WTC11 (cell line): ENCODE measurements at regions not wholly inside any gene's neighbourhood (a gene's known extent, or its start where the extent isn't known, plus 50 kb on each side); places are given as distances from the start of the nearest gene placed in this dataset.
"Not testable (repeated sequence)": the region's sequence is repeated elsewhere in the genome, so short reads cannot be mapped to it uniquely, and the experiment has no call there.

Experiments used
- ATAC-seq: fragments of 200-7000 bp; cut with Tn5 transposase; 2 replicates; pipeline ENCODE4 v1.10.0; 2021; ENCODE audit warnings: mild to moderate bottlenecking, moderate library complexity
- CTCF ChIA-PET: fragments of 300-600 bp; sonication (Branson Sonifier 250); formaldehyde crosslinking; loops from one replicate; lab custom pipeline; 2021; ENCODE audit warnings: antibody characterized with exemption; lab: Charles Lee
- POLR2A ChIA-PET: fragments of 350-600 bp; sonication (Branson Sonifier 250); formaldehyde crosslinking; loops from one replicate; lab custom pipeline; 2021; ENCODE audit warnings: antibody characterized with exemption; lab: Charles Lee
- DNase-seq: peaks from one replicate; pipeline ENCODE4 v3.0.0; 2021; ENCODE audit warnings: low spot score
- H3K27ac Mint-ChIP-seq: 2 replicates; pipeline ENCODE4 v1.8.0; 2021; ENCODE audit warnings: mixed read lengths
- H3K27me3 Mint-ChIP-seq: 2 replicates; pipeline ENCODE4 v1.8.0; 2021; ENCODE audit warnings: low read depth, mild to moderate bottlenecking, moderate library complexity, mixed read lengths
- H3K36me3 Mint-ChIP-seq: 2 replicates; pipeline ENCODE4 v1.8.0; 2021; ENCODE audit warnings: mixed read lengths
- H3K4me1 Mint-ChIP-seq: 2 replicates; pipeline ENCODE4 v1.8.0; 2022; ENCODE audit warnings: mixed read lengths
- H3K4me3 Mint-ChIP-seq: 2 replicates; pipeline ENCODE4 v1.8.0; 2021; ENCODE audit warnings: mild to moderate bottlenecking, moderate library complexity, mixed read lengths
- H3K9me3 Mint-ChIP-seq: 2 replicates; pipeline ENCODE4 v1.8.0; 2021; ENCODE audit warnings: mixed read lengths
- FOXJ3 ChIP-seq: sonication (generic); formaldehyde crosslinking; IDR thresholded peaks from 2 replicates; pipeline ENCODE4 v1.9.0; 2021; ENCODE audit warnings: missing genetic modification reagents, mild to moderate bottlenecking, borderline replicate concordance
- HMGA2 ChIP-seq: fragments of 250-450 bp; sonication (Bioruptor Pico); IDR thresholded peaks from 2 replicates; pipeline ENCODE4 v1.4.0; 2021; ENCODE audit warnings: mild to moderate bottlenecking, moderate library complexity
- MXD4 ChIP-seq: fragments of 250-450 bp; sonication (Bioruptor Pico); IDR thresholded peaks from 2 replicates; pipeline ENCODE4 v1.8.0; 2021; ENCODE audit warnings: mild to moderate bottlenecking, moderate library complexity, borderline replicate concordance
- NFATC4 ChIP-seq: fragments of 250-450 bp; sonication (Bioruptor Pico); IDR thresholded peaks from 2 replicates; pipeline ENCODE4 v1.9.0; 2021; ENCODE audit warnings: mild to moderate bottlenecking
- NR2C2 ChIP-seq: sonication (generic); formaldehyde crosslinking; IDR thresholded peaks from 2 replicates; pipeline ENCODE4 v1.8.0; 2022; ENCODE audit warnings: mild to moderate bottlenecking, missing genetic modification reagents
- ZNF416 ChIP-seq: fragments of 250-450 bp; sonication (Bioruptor Pico); IDR thresholded peaks from 2 replicates; pipeline ENCODE4 v1.9.0; 2021; ENCODE audit warnings: mild to moderate bottlenecking, inconsistent platforms
- ZNF423 ChIP-seq: fragments of 250-450 bp; sonication (Bioruptor Pico); IDR thresholded peaks from 2 replicates; pipeline ENCODE4 v2.1.2; 2022; ENCODE audit warnings: mild to moderate bottlenecking, moderate library complexity
- ZNF671 ChIP-seq: fragments of 250-450 bp; sonication (Bioruptor Pico); IDR thresholded peaks from 2 replicates; pipeline ENCODE4 v1.8.0; 2021; ENCODE audit warnings: mild to moderate bottlenecking
- TF ChIP-seq, protein P1 (sequence below): sonication (generic); formaldehyde crosslinking; IDR thresholded peaks from 2 replicates; pipeline ENCODE4 v1.8.1; 2022; ENCODE audit warnings: low read depth, mild to moderate bottlenecking, moderate library complexity, missing genetic modification reagents, borderline replicate concordance
- TF ChIP-seq, protein P2 (sequence below): fragments of 250-450 bp; sonication (Bioruptor Pico); IDR thresholded peaks from 2 replicates; pipeline ENCODE4 v2.1.2; 2022; ENCODE audit warnings: mild to moderate bottlenecking, moderate library complexity
- TF ChIP-seq, protein P3 (sequence below): sonication (generic); formaldehyde crosslinking; IDR thresholded peaks from 2 replicates; pipeline ENCODE4 v1.8.0; 2022; ENCODE audit warnings: mild to moderate bottlenecking, missing genetic modification reagents
- TF ChIP-seq, protein P4 (sequence below): sonication (generic); formaldehyde crosslinking; IDR thresholded peaks from 2 replicates; pipeline ENCODE4 v1.8.1; 2023; ENCODE audit warnings: mild to moderate bottlenecking, missing genetic modification reagents, moderate library complexity
- TF ChIP-seq, protein P5 (sequence below): sonication (generic); formaldehyde crosslinking; IDR thresholded peaks from 2 replicates; pipeline ENCODE4 v1.8.1; 2023; ENCODE audit warnings: mild to moderate bottlenecking, missing genetic modification reagents
- TF ChIP-seq, protein P6 (sequence below): fragments of 250-450 bp; sonication (Bioruptor Pico); IDR thresholded peaks from 2 replicates; pipeline ENCODE4 v1.8.0; 2021; ENCODE audit warnings: mild to moderate bottlenecking
- TF ChIP-seq, protein P7 (sequence below): sonication (generic); formaldehyde crosslinking; IDR thresholded peaks from 2 replicates; pipeline ENCODE4 v1.8.0; 2023; ENCODE audit warnings: missing genetic modification reagents, mild to moderate bottlenecking, borderline replicate concordance

DNA sequence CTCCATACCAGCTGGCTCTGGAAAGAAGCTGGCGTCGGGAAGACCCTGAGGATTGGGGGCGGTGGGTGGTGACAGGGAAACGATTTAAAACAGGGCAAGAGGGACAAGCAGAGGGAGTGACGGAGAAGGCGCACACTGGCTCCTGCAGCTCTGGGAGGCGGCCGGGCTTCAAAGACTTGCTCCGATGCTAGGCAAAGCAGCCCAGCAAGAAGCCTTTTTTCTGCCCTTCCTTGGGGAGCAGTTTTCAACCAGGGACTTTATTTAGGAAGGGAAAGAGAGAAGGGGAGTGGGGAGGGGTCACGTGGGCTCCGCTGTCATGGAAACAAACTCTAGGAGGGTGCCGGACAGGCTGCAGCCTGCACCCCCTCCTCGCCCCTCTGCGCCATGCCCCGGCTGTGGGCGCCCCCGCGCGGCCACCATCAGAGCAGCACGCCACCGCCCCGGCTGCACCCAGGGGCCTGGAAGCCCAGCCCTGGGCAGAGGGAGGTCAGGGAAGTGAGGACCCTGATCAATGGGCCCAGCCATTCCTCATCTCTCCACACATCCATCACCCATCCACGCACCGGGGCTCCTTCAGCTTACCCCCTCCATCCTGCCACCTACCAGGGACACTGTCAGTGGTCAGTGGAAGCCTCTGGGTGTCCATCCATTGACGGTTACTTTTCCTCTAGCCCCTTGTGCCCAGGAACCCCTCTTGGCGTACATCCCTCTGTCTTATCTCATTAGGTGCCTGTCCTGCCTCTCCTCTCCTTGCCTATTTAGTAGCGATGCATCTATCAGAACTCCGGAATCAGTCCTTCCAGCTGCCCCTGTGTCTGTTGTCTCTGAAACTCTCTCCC is 66.6 kb upstream of the CCDC167 start (continued):
- TF ChIP-seq, protein P1, sequence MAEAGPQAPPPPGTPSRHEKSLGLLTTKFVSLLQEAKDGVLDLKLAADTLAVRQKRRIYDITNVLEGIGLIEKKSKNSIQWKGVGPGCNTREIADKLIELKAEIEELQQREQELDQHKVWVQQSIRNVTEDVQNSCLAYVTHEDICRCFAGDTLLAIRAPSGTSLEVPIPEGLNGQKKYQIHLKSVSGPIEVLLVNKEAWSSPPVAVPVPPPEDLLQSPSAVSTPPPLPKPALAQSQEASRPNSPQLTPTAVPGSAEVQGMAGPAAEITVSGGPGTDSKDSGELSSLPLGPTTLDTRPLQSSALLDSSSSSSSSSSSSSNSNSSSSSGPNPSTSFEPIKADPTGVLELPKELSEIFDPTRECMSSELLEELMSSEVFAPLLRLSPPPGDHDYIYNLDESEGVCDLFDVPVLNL (CRISPR knock-in tag) = no peak
- TF ChIP-seq NR2C2 (CRISPR knock-in tag) (no peak), MXD4 (peak; percentile 81; the same call in 1 of the 2 replicates), ZNF671 (CRISPR knock-in tag) (peak; percentile 84; the same call in 1 of the 2 replicates), ZNF423 (CRISPR knock-in tag) (0 out of 2 replicates have a peak, but pooled peaks have one; percentile 13), FOXJ3 (CRISPR knock-in tag) (no peak), NFATC4 (CRISPR knock-in tag) (peak; percentile 58; the same call in 1 of the 2 replicates), ZNF416 (peak; percentile 62; the same call in 1 of the 2 replicates)
- TF ChIP-seq, protein P2, sequence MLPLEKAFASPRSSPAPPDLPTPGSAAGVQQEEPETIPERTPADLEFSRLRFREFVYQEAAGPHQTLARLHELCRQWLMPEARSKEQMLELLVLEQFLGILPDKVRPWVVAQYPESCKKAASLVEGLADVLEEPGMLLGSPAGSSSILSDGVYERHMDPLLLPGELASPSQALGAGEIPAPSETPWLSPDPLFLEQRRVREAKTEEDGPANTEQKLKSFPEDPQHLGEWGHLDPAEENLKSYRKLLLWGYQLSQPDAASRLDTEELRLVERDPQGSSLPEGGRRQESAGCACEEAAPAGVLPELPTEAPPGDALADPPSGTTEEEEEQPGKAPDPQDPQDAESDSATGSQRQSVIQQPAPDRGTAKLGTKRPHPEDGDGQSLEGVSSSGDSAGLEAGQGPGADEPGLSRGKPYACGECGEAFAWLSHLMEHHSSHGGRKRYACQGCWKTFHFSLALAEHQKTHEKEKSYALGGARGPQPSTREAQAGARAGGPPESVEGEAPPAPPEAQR (CRISPR knock-in tag) = peak; percentile 55; the same call in 1 of the 2 replicates
- TF ChIP-seq, protein P3, sequence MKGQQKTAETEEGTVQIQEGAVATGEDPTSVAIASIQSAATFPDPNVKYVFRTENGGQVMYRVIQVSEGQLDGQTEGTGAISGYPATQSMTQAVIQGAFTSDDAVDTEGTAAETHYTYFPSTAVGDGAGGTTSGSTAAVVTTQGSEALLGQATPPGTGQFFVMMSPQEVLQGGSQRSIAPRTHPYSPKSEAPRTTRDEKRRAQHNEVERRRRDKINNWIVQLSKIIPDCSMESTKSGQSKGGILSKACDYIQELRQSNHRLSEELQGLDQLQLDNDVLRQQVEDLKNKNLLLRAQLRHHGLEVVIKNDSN (CRISPR knock-in tag) = peak; percentile 91
- TF ChIP-seq, protein P4, sequence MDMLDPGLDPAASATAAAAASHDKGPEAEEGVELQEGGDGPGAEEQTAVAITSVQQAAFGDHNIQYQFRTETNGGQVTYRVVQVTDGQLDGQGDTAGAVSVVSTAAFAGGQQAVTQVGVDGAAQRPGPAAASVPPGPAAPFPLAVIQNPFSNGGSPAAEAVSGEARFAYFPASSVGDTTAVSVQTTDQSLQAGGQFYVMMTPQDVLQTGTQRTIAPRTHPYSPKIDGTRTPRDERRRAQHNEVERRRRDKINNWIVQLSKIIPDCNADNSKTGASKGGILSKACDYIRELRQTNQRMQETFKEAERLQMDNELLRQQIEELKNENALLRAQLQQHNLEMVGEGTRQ (CRISPR knock-in tag) = peak; percentile 94
- TF ChIP-seq, protein P5, sequence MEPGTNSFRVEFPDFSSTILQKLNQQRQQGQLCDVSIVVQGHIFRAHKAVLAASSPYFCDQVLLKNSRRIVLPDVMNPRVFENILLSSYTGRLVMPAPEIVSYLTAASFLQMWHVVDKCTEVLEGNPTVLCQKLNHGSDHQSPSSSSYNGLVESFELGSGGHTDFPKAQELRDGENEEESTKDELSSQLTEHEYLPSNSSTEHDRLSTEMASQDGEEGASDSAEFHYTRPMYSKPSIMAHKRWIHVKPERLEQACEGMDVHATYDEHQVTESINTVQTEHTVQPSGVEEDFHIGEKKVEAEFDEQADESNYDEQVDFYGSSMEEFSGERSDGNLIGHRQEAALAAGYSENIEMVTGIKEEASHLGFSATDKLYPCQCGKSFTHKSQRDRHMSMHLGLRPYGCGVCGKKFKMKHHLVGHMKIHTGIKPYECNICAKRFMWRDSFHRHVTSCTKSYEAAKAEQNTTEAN (CRISPR knock-in tag) = no peak
- TF ChIP-seq, protein P6, sequence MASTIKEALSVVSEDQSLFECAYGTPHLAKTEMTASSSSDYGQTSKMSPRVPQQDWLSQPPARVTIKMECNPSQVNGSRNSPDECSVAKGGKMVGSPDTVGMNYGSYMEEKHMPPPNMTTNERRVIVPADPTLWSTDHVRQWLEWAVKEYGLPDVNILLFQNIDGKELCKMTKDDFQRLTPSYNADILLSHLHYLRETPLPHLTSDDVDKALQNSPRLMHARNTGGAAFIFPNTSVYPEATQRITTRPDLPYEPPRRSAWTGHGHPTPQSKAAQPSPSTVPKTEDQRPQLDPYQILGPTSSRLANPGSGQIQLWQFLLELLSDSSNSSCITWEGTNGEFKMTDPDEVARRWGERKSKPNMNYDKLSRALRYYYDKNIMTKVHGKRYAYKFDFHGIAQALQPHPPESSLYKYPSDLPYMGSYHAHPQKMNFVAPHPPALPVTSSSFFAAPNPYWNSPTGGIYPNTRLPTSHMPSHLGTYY (CRISPR knock-in tag) = 0 out of 2 replicates have a peak, but pooled peaks have one; percentile 26
- TF ChIP-seq, all 79 proteins: peak for 15

DNA sequence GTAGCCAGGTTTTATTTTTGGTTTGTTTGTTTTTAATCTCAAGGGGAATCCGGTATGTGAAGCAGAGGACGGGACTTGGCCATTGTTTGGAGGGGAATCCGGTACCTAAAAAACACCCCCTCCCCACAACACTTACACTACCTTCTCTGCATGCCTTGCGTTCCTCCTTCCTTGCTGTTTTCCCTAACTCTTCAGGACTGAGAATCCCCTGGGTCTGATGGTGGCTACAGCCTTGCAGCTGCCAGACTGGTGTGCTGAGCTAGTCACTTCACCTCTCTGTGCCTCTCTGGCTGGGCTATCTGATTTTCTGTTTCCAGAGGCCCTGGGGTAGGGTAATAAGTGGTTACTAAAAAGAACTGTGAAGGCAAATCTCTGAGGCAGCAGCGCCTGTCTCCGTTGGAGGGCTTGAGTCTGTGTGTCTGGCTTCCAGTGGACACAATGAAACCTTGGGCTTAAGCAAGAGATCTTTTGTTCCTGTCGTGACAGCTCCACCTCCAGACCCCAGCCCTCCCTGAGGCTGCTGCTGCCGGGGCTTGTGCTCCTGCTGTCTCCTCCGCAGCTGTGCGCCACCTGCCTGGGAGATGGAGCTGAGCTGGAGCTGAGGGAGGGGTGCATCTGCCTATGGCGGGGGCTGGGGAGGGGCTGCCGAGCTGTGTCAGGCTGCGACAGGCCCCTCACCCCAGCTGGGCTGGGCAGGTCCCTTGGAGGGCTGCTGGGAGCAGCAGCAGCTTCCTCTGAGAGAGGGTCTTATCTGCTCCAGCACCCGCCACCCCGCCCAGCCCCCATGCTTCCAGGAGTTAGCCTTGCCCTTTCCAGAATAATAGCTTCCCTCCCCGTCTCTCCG is 65.8 kb upstream of the CCDC167 start:
- TF ChIP-seq HMGA2 (CRISPR knock-in tag) = no peak
- TF ChIP-seq, protein P7, sequence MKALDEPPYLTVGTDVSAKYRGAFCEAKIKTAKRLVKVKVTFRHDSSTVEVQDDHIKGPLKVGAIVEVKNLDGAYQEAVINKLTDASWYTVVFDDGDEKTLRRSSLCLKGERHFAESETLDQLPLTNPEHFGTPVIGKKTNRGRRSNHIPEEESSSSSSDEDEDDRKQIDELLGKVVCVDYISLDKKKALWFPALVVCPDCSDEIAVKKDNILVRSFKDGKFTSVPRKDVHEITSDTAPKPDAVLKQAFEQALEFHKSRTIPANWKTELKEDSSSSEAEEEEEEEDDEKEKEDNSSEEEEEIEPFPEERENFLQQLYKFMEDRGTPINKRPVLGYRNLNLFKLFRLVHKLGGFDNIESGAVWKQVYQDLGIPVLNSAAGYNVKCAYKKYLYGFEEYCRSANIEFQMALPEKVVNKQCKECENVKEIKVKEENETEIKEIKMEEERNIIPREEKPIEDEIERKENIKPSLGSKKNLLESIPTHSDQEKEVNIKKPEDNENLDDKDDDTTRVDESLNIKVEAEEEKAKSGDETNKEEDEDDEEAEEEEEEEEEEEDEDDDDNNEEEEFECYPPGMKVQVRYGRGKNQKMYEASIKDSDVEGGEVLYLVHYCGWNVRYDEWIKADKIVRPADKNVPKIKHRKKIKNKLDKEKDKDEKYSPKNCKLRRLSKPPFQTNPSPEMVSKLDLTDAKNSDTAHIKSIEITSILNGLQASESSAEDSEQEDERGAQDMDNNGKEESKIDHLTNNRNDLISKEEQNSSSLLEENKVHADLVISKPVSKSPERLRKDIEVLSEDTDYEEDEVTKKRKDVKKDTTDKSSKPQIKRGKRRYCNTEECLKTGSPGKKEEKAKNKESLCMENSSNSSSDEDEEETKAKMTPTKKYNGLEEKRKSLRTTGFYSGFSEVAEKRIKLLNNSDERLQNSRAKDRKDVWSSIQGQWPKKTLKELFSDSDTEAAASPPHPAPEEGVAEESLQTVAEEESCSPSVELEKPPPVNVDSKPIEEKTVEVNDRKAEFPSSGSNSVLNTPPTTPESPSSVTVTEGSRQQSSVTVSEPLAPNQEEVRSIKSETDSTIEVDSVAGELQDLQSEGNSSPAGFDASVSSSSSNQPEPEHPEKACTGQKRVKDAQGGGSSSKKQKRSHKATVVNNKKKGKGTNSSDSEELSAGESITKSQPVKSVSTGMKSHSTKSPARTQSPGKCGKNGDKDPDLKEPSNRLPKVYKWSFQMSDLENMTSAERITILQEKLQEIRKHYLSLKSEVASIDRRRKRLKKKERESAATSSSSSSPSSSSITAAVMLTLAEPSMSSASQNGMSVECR (CRISPR knock-in tag) = peak; percentile 83; the same call in 1 of the 2 replicates
- H3K4me3 Mint-ChIP-seq = peak overlapping the region; percentile 76
- ChIA-PET CTCF (interaction anchor here (0.6 to 6.1 kb wide), 44 partner anchors 8 to 250 kb away, joined by 3 to 140 read pairs (median 6); partner anchors contain the start of genes CCDC167 and MDGA1), POLR2A (interaction anchor here (0.5 to 2.4 kb wide), 7 partner anchors 19 to 133 kb away, joined by 3 to 8 read pairs (median 3); no protein-coding TSS in a partner anchor)
- DNase-seq (peak; percentile 79), ATAC-seq (peak; percentile 80)
- H3K27me3 Mint-ChIP-seq = peaks cover 11% of the 10 kb centered on the region
- H3K36me3 Mint-ChIP-seq = no peaks in the 10 kb centered on the region
- peaks cover 14% of the 10 kb centered on the region for H3K4me1 Mint-ChIP-seq
- H3K27ac Mint-ChIP-seq = no peak overlapping the region
- H3K9me3 Mint-ChIP-seq = peaks cover 7% of the 10 kb centered on the region

DNA sequence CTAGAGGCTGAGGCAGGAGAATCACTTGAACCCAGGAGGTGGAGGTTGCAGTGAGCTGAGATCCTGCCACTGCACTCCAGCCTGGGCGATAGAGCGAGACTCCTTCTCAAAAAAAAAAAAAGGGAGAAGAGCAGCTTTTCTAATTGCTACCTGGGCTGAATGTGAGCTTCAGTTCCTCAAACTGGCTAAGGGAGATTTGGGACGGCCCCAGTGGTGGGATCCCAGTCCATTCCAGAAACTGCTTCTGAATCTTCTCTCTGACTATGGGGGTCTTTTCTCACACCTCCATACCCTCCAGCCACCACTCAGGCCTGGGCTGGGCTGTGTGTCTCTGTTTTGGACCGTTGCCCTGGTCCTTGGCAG is 63.2 kb upstream of the CCDC167 start:
- H3K27ac Mint-ChIP-seq, H3K9me3 Mint-ChIP-seq, H3K4me3 Mint-ChIP-seq, ATAC-seq, DNase-seq, H3K36me3 Mint-ChIP-seq: not testable (repeated sequence)
- peaks cover 17% of the 10 kb centered on the region for H3K4me1 Mint-ChIP-seq
- ChIA-PET CTCF (interaction anchor here (1.2 to 6.1 kb wide), 3 partner anchors 26 to 86 kb away, joined by 3 to 140 read pairs (median 5); no protein-coding TSS in a partner anchor), POLR2A (interaction anchor here (0.9 kb wide), 1 partner anchor 20 kb away, joined by 3 read pairs; no protein-coding TSS in a partner anchor)
- H3K27me3 Mint-ChIP-seq = peaks cover 24% of the 10 kb centered on the region
